DMS53 treated with DMSO at 0.1 percent for 48 hours (cell line): ENCODE measurements at regions not wholly inside any gene's neighbourhood (a gene's known extent, or its start where the extent isn't known, plus 50 kb on each side); places are given as distances from the start of the nearest gene placed in this dataset.
A peak's percentile ranks its signal among the peaks of the same experiment; 100 is the strongest.

Experiments
- DNase-seq: peaks from one replicate; lab custom pipeline; 2025; ENCODE audit not compliant: unreplicated experiment; lab: John Stamatoyannopoulos, UW

- DNase-seq, result no peak
Observed at GRCh38 chr5:56494300-56494731, 261.2 kb upstream of the ANKRD55 start.

GRCh38 chr5:56493766-56494165 lies 260.6 kb upstream of the ANKRD55 start:
- DNase-seq, result no peak

GRCh38 chr5:56493308-56493707 lies 260.2 kb upstream of the ANKRD55 start:
- DNase-seq, result no peak

GRCh38 chr5:56492812-56493211 lies 259.7 kb upstream of the ANKRD55 start:
- DNase-seq, result no peak

GRCh38 chr5:56490971-56491468 lies 257.9 kb upstream of the ANKRD55 start:
- DNase-seq, result peak; percentile 8

GRCh38 chr5:56489272-56489671 lies 256.1 kb upstream of the ANKRD55 start:
- DNase-seq, result no peak

GRCh38 chr5:56487528-56488115 lies 254.5 kb upstream of the ANKRD55 start:
- DNase-seq, result no peak

GRCh38 chr5:56482363-56482762 lies 249.2 kb upstream of the ANKRD55 start:
- no peak for DNase-seq

- no peak for DNase-seq
Observed at GRCh38 chr5:56481428-56482357, 248.6 kb upstream of the ANKRD55 start.

GRCh38 chr5:56480705-56481427 lies 247.7 kb upstream of the ANKRD55 start:
- peak; percentile 11 for DNase-seq

- DNase-seq, result no peak
Observed at GRCh38 chr5:56480078-56480704, 247.1 kb upstream of the ANKRD55 start.

GRCh38 chr5:56479696-56480077 lies 246.6 kb upstream of the ANKRD55 start:
- no peak for DNase-seq

GRCh38 chr5:56479126-56479525 lies 246.0 kb upstream of the ANKRD55 start:
- no peak for DNase-seq

- no peak for DNase-seq
Observed at GRCh38 chr5:56478062-56478461, 244.9 kb upstream of the ANKRD55 start.

GRCh38 chr5:56476487-56476856 lies 243.3 kb upstream of the ANKRD55 start:
- no peak for DNase-seq

GRCh38 chr5:56475689-56476486 lies 242.8 kb upstream of the ANKRD55 start:
- no peak for DNase-seq

- DNase-seq, result no peak
Observed at GRCh38 chr5:56471707-56472106, 238.6 kb upstream of the ANKRD55 start.

GRCh38 chr5:56470007-56470406 lies 236.9 kb upstream of the ANKRD55 start:
- DNase-seq, result no peak

GRCh38 chr5:56468277-56468676 lies 235.1 kb upstream of the ANKRD55 start:
- no peak for DNase-seq

GRCh38 chr5:56467176-56467717 lies 234.1 kb upstream of the ANKRD55 start:
- no peak for DNase-seq
